RCC 7860 (cell line): ENCODE measurements at regions not wholly inside any gene's neighbourhood (a gene's known extent, or its start where the extent isn't known, plus 50 kb on each side); places are given as distances from the start of the nearest gene placed in this dataset.
"Not testable (repeated sequence)": the region's sequence is repeated elsewhere in the genome, so short reads cannot be mapped to it uniquely, and the experiment has no call there.

ENCODE experiments used
- DNase-seq: peaks from one replicate; pipeline ENCODE4 v3.0.0-alpha.2; 2015; ENCODE audit warnings: low spot score
- FAIRE-seq: peaks from 2 replicates; lab custom pipeline; 2012; peaks lifted over from hg19 to GRCh38; lab: Jason Lieb, UNC

DNA sequence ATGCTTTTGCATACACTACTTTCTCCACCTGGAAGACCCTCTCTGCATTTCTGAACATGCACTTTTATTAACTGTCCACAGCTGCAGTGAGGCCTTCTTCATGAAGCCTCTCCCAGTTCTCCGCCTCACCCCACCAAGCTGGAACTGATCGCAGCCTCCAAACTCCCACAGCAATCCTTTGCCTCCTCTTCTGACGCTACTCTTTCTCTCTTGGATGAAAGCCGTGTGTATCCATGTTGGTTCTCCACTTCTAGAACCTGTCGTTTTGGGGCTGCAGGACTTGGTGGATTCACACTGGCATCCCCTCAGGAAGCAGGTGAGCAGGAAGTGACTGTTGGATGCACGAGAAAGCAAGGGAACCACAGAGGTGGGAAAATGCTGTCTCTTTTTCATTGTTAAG is 288.6 kb downstream of the MYCN start:
- FAIRE-seq: no peak

DNA sequence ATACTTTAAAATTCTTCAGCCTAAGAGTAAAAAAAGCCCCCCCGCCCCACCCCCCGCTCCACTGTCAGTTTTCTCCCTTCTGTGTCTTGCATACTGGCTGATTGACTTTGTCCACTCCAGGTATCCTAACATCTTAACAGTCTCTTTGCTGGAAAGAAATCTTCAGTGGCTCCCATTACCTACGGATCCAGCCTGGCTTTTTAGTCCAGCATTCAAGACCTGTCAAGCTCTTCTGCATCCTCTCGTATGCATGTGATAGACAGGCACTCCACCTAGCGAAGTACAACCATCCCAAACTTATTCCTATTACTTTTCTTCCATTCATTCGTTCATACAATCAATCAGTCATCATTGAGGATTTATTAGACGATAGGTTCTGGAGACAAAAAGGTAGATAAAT is 288.1 kb downstream of the MYCN start:
- FAIRE-seq (no peak), DNase-seq (no peak)

More for the DNA sequence above, 288.6 kb downstream of the MYCN start:
- DNase-seq: no peak

GRCh38 chr2:16227811-16228462 is 287.6 kb downstream of the MYCN start:
- FAIRE-seq (no peak), DNase-seq (no peak)

DNA sequence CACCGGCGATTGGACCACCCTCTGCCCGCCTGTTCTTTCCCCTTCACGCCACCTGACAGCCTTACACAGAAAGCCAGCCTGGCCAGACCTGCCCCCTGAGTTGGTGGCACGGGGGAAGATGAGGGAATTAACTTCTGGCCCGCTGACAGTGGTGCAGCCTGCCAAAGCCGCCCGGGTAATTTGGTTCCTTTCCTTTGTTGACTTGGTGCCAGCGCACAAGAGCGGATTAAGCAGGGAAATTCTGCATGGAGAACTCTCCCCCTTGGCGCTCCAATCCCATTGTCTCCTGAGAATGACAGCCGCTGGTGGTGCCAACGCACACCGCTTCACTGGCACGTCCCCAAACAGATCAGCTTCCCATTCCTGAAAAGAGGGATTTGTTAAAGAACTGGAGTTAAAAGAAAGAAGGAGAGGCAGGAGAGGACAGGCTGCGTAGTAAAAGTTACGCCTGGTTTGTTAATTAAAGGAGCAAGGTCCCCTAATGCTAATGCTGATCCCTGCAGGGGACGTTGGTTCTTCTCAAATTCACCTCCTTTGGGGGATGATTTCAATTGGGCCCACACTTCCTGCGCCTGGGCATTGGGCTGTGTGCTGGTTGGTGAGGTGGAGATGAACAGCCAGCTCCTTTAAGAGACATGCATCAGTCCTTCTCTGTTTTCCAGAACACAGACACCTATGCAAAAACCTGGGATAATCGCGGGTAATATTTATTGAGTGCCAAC is 286.8 kb downstream of the MYCN start:
- FAIRE-seq (no peak), DNase-seq (no peak)

- no peak for FAIRE-seq
- no peak for DNase-seq
Observed at GRCh38 chr2:16226381-16226780, 286.0 kb downstream of the MYCN start.

GRCh38 chr2:16225545-16225944 is 285.2 kb downstream of the MYCN start:
- DNase-seq: no peak
- FAIRE-seq: no peak

- FAIRE-seq: no peak
- DNase-seq: no peak
Observed at GRCh38 chr2:16225071-16225470, 284.7 kb downstream of the MYCN start.

GRCh38 chr2:16224298-16225045 is 284.1 kb downstream of the MYCN start:
- DNase-seq (no peak), FAIRE-seq (no peak)

DNA sequence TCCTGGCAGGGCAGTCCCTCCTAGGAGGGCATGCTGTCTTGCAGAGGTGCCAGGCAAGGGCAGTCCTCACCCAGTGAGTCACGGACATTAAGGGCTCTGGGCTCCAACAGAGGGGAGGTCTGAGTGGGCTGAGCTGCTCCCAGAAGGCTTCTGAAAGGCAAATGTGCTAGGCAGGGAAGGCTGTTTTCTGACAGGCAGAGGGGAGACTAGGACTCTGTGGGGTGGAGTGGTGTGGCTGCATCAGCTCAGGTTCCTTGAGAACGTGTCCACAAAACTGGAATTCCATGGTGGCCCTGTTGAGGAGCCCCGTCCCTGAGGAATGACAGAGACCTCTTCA is 283.5 kb downstream of the MYCN start:
- no peak for DNase-seq
- FAIRE-seq: no peak

- FAIRE-seq (no peak), DNase-seq (no peak)
Observed at GRCh38 chr2:16223161-16223840, 283.0 kb downstream of the MYCN start.

DNA sequence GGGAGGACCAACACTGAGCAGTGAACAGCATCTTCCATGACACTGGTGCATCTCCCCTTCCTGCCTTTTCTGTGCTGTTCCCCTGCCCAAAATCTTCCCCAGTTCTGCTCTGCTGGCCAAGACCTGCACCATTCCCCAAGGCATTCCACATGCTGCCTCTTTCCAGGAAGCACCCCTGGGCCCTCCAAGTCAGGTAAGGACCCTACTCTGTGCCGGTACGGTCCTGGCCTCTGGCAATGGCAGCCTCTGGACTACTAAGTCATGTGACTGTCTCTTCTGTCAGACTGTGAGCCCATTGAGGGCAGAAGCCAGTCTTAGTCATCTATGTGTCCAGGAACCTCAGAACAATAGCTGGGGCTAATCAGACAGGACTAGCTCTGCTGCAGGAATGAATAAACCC is 282.0 kb downstream of the MYCN start:
- FAIRE-seq: no peak

DNA sequence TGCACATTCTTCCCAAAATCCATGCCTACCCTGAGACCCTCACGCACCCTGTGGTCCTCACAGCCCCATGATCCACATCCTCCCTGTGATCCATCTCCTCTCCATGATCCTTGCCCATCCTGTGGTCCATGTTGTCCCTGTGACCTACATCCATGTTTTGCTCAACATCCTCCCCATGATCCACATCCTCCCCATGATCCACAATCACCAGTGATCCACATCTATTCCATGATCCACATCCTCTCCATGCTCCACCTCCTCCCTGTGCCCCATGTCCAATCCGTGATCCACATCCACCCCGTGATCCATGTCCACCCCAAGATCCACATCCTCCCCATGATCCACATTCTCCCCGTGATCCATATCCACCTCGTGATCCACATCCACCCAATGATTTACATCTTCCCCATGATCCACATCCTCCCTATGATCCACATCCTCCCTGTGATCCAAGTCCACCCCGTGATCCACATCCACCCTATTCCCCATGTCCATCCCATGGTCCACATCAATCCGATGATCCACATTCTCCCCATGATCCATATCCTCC is 281.2 kb downstream of the MYCN start:
- FAIRE-seq (no peak), DNase-seq (no peak)

More for the DNA sequence above, 282.0 kb downstream of the MYCN start:
- no peak for DNase-seq

DNA sequence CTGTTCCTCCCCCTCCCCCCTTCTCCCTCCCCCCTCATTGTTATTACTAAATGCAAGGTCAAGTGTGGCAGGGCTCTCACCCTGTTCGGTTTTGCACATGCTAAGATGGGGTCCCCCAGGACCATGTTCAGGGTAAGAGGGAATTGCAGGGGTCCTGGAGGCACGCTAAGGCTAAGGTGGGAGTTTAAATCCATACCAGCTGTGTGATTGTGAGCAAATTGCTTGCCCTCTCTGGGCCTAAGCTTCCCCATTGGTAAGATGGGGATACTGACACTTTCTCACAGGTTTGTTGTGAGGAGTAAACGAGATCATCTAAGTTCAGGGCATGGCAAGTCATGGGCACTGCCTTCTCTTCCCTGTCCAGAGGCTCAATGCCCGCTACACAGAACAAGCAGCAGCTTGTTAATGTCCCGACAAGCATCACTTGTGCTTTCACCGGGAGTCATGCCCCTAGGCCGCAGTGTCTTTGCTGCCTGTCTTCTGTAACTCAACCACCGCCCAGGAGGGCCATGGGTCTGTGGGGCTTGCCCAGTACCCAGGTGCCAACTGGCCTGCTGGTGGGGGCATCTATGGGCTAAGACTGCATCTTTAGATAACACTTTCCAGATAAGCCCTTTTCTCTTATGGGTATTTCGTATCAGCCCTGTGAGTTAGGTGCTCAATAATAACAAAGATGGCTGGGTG is 279.1 kb downstream of the MYCN start:
- DNase-seq (no peak), FAIRE-seq (no peak)

DNA sequence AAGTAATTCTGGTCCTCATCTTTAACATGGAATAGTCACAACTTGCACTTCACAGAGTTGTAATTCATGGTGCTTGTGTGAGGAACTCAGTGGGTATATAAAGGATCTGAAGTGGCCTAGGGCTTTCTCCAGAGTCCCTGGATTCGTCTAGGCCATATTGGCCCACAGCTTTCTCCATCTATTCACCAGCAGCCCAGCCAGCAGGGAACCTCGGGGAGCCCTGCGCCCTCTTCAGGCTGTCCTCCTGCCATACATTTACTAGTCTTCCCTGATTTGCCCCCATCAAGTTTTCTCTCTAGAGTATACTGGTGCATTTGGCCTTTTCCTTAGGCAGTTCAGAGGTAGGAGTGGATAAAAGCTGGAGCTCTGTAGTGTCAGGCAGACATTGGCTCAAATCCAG is 278.3 kb downstream of the MYCN start:
- no peak for DNase-seq
- FAIRE-seq: no peak

DNA sequence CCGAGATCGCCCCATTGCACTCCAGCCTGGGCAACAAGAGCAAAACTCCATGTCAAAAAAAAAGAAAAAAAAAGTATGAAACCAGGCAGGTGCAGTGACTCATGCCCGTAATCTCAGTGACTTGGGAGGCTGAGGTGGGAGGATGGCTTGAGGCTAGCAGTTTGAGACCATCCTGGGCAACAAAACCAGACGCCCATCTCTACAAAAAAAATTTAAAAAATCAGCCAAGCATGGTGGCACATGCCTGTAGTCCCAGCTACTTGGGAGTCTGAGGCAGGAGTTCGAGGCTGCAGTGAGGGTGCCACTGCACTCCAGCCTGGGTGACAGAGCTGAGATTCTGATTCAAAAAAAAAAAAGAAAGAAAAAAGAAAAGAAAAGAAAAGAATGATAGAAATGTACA is 277.8 kb downstream of the MYCN start:
- no peak for FAIRE-seq
- DNase-seq: no peak

DNA sequence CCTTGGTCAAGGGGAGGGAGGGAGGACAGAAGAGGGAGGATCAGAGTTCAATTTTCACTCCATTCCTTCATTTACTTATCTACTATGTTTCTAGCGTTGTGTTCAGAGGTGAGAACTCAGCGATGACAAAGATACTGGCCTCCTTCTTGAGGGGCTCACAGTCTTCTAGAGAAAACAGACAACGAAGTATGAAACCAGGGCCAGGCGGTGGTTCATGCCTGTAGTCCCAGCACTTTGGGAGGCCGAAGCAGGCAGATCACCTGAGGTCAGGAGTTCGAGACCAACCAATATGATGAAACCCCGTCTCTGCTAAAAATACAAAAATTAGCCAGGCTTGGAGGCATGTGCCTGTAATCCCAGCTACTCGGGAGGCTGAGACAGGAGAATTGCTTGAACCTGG is 277.4 kb downstream of the MYCN start:
- not testable (repeated sequence) for DNase-seq, FAIRE-seq

GRCh38 chr2:16217291-16217690 is 276.9 kb downstream of the MYCN start:
- FAIRE-seq: no peak
- no peak for DNase-seq

GRCh38 chr2:16216558-16216945 is 276.2 kb downstream of the MYCN start:
- FAIRE-seq (no peak), DNase-seq (no peak)

- DNase-seq (no peak), FAIRE-seq (no peak)
Observed at GRCh38 chr2:16215902-16216557, 275.7 kb downstream of the MYCN start.

DNA sequence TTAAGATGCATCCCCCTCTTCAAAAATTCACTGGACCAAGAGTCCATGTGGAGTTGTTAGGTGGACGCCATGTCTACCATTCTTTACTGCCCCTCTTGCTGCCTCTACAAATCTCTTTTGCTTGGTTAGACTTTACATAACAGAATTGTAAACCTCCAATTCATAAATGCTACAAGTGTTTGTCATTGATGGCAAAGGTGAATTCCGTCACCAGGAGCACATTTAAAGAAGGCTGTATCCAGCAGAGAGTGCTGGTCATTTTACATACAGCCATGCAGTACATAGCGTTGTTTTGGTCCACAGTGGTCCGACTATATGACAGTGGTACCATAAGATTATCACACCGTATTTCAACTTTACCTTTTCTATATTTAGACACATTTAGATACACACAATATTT is 274.5 kb downstream of the MYCN start:
- no peak for FAIRE-seq

More for the DNA sequence above, 274.5 kb downstream of the MYCN start:
- DNase-seq: no peak
